ENCODE measurements at regions not wholly inside any gene's neighbourhood (a gene's known extent, or its start where the extent isn't known, plus 50 kb on each side); places are given as distances from the start of the nearest gene placed in this dataset.
"Not testable (repeated sequence)": the region's sequence is repeated elsewhere in the genome, so short reads cannot be mapped to it uniquely, and the experiment has no call there.

DNA sequence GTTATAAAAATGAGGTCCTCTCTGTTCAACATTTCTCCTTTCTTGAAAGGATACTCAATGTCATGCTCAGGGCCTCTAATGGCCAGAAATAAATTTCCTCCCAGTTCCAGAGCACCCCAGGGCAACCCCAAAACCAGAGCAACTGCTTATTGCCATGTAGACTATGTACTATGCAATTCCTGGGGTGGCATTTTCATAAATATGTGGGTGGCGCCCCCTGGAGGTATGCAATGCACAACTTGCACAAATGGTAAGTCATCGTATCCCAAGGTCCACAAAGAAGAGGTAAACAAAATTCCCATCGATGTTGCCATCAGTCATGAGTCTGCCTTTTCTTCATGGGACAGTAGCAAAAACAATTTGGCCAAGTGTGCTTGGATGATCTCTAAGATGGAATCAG lies 98.6 kb upstream of the DEFB108B start:
- not testable (repeated sequence) for H3K14ac ChIP-seq (ENCODE audit: low read length in 2 of 2); H3K27me3 ChIP-seq (ENCODE audit: control insufficient read depth in 1 of 2, insufficient read depth in 1 of 2, low read length in 2 of 2); H3K27ac ChIP-seq (ENCODE audit: low read length, poor library complexity, severe bottlenecking); H3K18ac ChIP-seq (ENCODE audit: low read depth in 1 of 2, low read length in 2 of 2); H2AK5ac ChIP-seq (ENCODE audit: low read length, severe bottlenecking); H3K9ac ChIP-seq (ENCODE audit: low read length); H3K4me3 ChIP-seq (ENCODE audit: insufficient read depth in 1 of 2, low read depth in 1 of 2, low read length in 2 of 2); H4K8ac ChIP-seq (ENCODE audit: low read length); H3K4ac ChIP-seq (ENCODE audit: low read depth in 1 of 2, low read length in 2 of 2); H3K9me3 ChIP-seq (ENCODE audit: control insufficient read depth, low read length); H2BK120ac ChIP-seq (ENCODE audit: low read depth, low read length); H2BK12ac ChIP-seq (ENCODE audit: low read length in 2 of 2); H4K91ac ChIP-seq (ENCODE audit: low read length); H3K23ac ChIP-seq (ENCODE audit: low read length in 2 of 2); DNase-seq; H2BK15ac ChIP-seq (ENCODE audit: low read depth, poor library complexity, severe bottlenecking); H3K4me2 ChIP-seq (ENCODE audit: low read length, poor library complexity, severe bottlenecking); H3K79me1 ChIP-seq (replicated peaks; ENCODE audit: low read length, poor library complexity, severe bottlenecking); H2AFZ ChIP-seq (ENCODE audit: low read depth, low read length); H2BK5ac ChIP-seq (ENCODE audit: low read depth, low read length, poor library complexity, severe bottlenecking); H3K36me3 ChIP-seq (ENCODE audit: control insufficient read depth in 1 of 2, insufficient read depth in 2 of 2, low read depth in 1 of 2, low read length in 2 of 2); H3K4me1 ChIP-seq (ENCODE audit: control insufficient read depth, insufficient read depth, low read depth, low read length)
- no CpG with 5 or more reads among the region's 3 CpGs for WGBS

DNA sequence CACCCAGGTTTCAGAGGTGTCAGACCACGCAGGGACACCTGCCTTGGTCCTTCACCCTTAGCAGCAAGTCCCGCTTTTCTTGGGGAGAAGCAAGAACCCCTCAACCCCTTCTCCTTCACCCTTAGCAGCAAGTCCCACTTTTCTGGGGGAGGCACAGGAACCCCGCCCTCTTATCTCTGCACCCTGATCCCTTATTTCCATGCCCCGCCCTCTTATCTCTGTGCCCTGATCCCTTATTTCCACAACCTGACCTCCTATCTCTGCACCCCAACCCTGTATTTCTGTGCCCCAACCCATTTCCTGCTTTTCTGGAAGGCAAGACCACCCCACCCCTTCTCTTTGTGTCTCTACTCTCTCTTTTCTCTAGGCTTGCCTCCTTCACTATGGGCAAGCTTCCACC lies 94.7 kb upstream of the DEFB108B start:
- not testable (repeated sequence) for H3K4me2 ChIP-seq (ENCODE audit: low read length, poor library complexity, severe bottlenecking); H3K4me3 ChIP-seq (ENCODE audit: insufficient read depth in 1 of 2, low read depth in 1 of 2, low read length in 2 of 2); H3K4me1 ChIP-seq (ENCODE audit: control insufficient read depth, insufficient read depth, low read depth, low read length); H2BK15ac ChIP-seq (ENCODE audit: low read depth, poor library complexity, severe bottlenecking); H4K91ac ChIP-seq (ENCODE audit: low read length); H3K18ac ChIP-seq (ENCODE audit: low read depth in 1 of 2, low read length in 2 of 2); H3K79me1 ChIP-seq (replicated peaks; ENCODE audit: low read length, poor library complexity, severe bottlenecking); H2BK120ac ChIP-seq (ENCODE audit: low read depth, low read length); H2BK5ac ChIP-seq (ENCODE audit: low read depth, low read length, poor library complexity, severe bottlenecking); H3K9ac ChIP-seq (ENCODE audit: low read length); H3K27ac ChIP-seq (ENCODE audit: low read length, poor library complexity, severe bottlenecking); H3K9me3 ChIP-seq (ENCODE audit: control insufficient read depth, low read length); H3K27me3 ChIP-seq (ENCODE audit: control insufficient read depth in 1 of 2, insufficient read depth in 1 of 2, low read length in 2 of 2); H3K4ac ChIP-seq (ENCODE audit: low read depth in 1 of 2, low read length in 2 of 2); DNase-seq; H2AFZ ChIP-seq (ENCODE audit: low read depth, low read length); H3K14ac ChIP-seq (ENCODE audit: low read length in 2 of 2); H3K23ac ChIP-seq (ENCODE audit: low read length in 2 of 2); H2BK12ac ChIP-seq (ENCODE audit: low read length in 2 of 2); H4K8ac ChIP-seq (ENCODE audit: low read length); H3K36me3 ChIP-seq (ENCODE audit: control insufficient read depth in 1 of 2, insufficient read depth in 2 of 2, low read depth in 1 of 2, low read length in 2 of 2); H2AK5ac ChIP-seq (ENCODE audit: low read length, severe bottlenecking)
- WGBS: 63% methylated on average over 4 of the region's 4 CpGs

DNA sequence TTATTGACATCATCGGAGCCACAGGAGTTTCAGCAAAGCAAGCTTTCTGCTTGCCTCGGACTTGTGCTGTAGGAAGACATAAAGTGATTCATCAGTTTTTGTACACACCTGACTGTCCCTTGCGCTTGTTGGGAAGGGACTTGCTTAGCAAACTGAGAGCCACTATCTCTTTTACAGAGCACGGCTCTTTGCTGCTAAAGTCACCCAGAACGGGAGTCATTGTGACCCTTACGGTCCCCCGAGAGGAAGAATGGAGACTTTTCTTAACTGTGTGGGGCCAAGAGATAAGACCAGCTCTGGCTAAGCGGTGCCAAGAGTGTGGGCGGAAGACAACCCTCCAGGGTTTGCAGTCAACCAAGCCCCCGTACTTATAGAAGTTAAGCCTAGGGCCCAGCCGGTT lies 89.6 kb upstream of the DEFB108B start:
- H3K27me3 ChIP-seq (ENCODE audit: control insufficient read depth in 1 of 2, insufficient read depth in 1 of 2, low read length in 2 of 2): peaks cover 0 to 16% of the 10 kb centered on the region in 2 experiments
- not testable (repeated sequence) for H3K9me3 ChIP-seq (ENCODE audit: control insufficient read depth, low read length); H2BK120ac ChIP-seq (ENCODE audit: low read depth, low read length); H3K18ac ChIP-seq (ENCODE audit: low read depth in 1 of 2, low read length in 2 of 2); H2BK5ac ChIP-seq (ENCODE audit: low read depth, low read length, poor library complexity, severe bottlenecking); H4K91ac ChIP-seq (ENCODE audit: low read length); H4K8ac ChIP-seq (ENCODE audit: low read length); H3K36me3 ChIP-seq (ENCODE audit: control insufficient read depth in 1 of 2, insufficient read depth in 2 of 2, low read depth in 1 of 2, low read length in 2 of 2); H3K23ac ChIP-seq (ENCODE audit: low read length in 2 of 2); H2BK15ac ChIP-seq (ENCODE audit: low read depth, poor library complexity, severe bottlenecking); DNase-seq; H3K27ac ChIP-seq (ENCODE audit: low read length, poor library complexity, severe bottlenecking); H3K14ac ChIP-seq (ENCODE audit: low read length in 2 of 2); H2AK5ac ChIP-seq (ENCODE audit: low read length, severe bottlenecking); H3K4ac ChIP-seq (ENCODE audit: low read depth in 1 of 2, low read length in 2 of 2); H3K9ac ChIP-seq (ENCODE audit: low read length); H3K4me2 ChIP-seq (ENCODE audit: low read length, poor library complexity, severe bottlenecking); H3K4me3 ChIP-seq (ENCODE audit: insufficient read depth in 1 of 2, low read depth in 1 of 2, low read length in 2 of 2); H2BK12ac ChIP-seq (ENCODE audit: low read length in 2 of 2); H2AFZ ChIP-seq (ENCODE audit: low read depth, low read length); H3K79me1 ChIP-seq (replicated peaks; ENCODE audit: low read length, poor library complexity, severe bottlenecking); H3K4me1 ChIP-seq (ENCODE audit: control insufficient read depth, insufficient read depth, low read depth, low read length)
- WGBS: 92% methylated on average over 10 of the region's 11 CpGs

DNA sequence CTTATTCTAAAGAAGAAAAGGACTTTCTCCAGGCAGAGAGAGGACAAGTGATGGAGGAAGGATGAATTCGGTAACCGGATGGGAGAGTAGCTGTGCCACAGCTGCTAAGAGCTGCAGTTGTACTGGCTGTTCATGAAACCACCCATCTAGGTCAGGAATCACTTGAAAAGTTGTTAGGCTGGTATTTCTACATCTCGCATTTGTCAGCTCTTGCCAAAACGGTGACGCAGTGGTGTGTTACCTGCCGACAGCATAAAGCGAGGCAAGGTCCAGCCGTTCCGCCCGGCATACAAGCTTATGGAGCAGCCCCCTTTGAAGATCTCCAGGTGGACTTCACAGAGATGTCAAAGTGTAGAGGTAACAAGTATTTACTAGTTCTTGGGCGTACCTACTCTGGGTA lies 87.3 kb upstream of the DEFB108B start:
- not testable (repeated sequence) for H3K36me3 ChIP-seq (ENCODE audit: control insufficient read depth in 1 of 2, insufficient read depth in 2 of 2, low read depth in 1 of 2, low read length in 2 of 2); H3K23ac ChIP-seq (ENCODE audit: low read length in 2 of 2); H4K8ac ChIP-seq (ENCODE audit: low read length); H3K9ac ChIP-seq (ENCODE audit: low read length); H3K9me3 ChIP-seq (ENCODE audit: control insufficient read depth, low read length); H2BK12ac ChIP-seq (ENCODE audit: low read length in 2 of 2); H2BK15ac ChIP-seq (ENCODE audit: low read depth, poor library complexity, severe bottlenecking); H2AK5ac ChIP-seq (ENCODE audit: low read length, severe bottlenecking); H3K4me2 ChIP-seq (ENCODE audit: low read length, poor library complexity, severe bottlenecking); H3K18ac ChIP-seq (ENCODE audit: low read depth in 1 of 2, low read length in 2 of 2); H4K91ac ChIP-seq (ENCODE audit: low read length); H2AFZ ChIP-seq (ENCODE audit: low read depth, low read length); DNase-seq; H3K79me1 ChIP-seq (replicated peaks; ENCODE audit: low read length, poor library complexity, severe bottlenecking); H3K4me3 ChIP-seq (ENCODE audit: insufficient read depth in 1 of 2, low read depth in 1 of 2, low read length in 2 of 2); H2BK120ac ChIP-seq (ENCODE audit: low read depth, low read length); H3K4ac ChIP-seq (ENCODE audit: low read depth in 1 of 2, low read length in 2 of 2); H3K4me1 ChIP-seq (ENCODE audit: control insufficient read depth, insufficient read depth, low read depth, low read length); H2BK5ac ChIP-seq (ENCODE audit: low read depth, low read length, poor library complexity, severe bottlenecking); H3K14ac ChIP-seq (ENCODE audit: low read length in 2 of 2); H3K27ac ChIP-seq (ENCODE audit: low read length, poor library complexity, severe bottlenecking)
- H3K27me3 ChIP-seq (ENCODE audit: control insufficient read depth in 1 of 2, insufficient read depth in 1 of 2, low read length in 2 of 2): peaks cover 0 to 20% of the 10 kb centered on the region in 2 experiments
- WGBS: 92% methylated on average over 11 of the region's 11 CpGs
